B cell (primary cell): ENCODE measurements at regions not wholly inside any gene's neighbourhood (a gene's known extent, or its start where the extent isn't known, plus 50 kb on each side); places are given as distances from the start of the nearest gene placed in this dataset.

Experiments used
- ATAC-seq: fragments of 200-7000 bp; cut with Tn5 transposase; one replicate; pipeline ENCODE4 v1.10.0; 2021; ENCODE audit warnings: low read depth, mild to moderate bottlenecking, moderate number of reproducible peaks, moderate library complexity
- CTCF ChIA-PET: fragments of 350-600 bp; sonication (Branson Sonifier 250); formaldehyde crosslinking; loops from one replicate; lab custom pipeline; 2021; ENCODE audit warnings: antibody characterized with exemption, inconsistent platforms; lab: Charles Lee
- POLR2A ChIA-PET: fragments of 350-600 bp; sonication (Branson Sonifier 250); formaldehyde crosslinking; loops from one replicate; lab custom pipeline; 2021; ENCODE audit warnings: antibody characterized with exemption; lab: Charles Lee
- DNase-seq: peaks from one replicate; pipeline ENCODE4 v3.0.0; 2013
- H2AFZ ChIP-seq: 2 replicates; pipeline ENCODE4 v1.6.1; 2012; ENCODE audit warnings: mild to moderate bottlenecking, low read depth, low read length; ENCODE audit not compliant: insufficient read depth, poor library complexity, severe bottlenecking
- H3K27ac ChIP-seq, 2 donors: 1 replicate in 1 of 2; 2 replicates in 1 of 2; pipeline ENCODE4 v1.5.1; 2012 to 2013; ENCODE audit warnings: low read length in 2 of 2, mild to moderate bottlenecking in 2 of 2, moderate library complexity in 1 of 2
- H3K27me3 ChIP-seq, 4 experiments: fragments of 200-600 bp in 1 of 4; sonication (generic) in 1 of 4; replicated peaks in 1 of 4; 1 replicate in 2 of 4; 2 replicates in 2 of 4; pipeline versions ENCODE4 v1.6.1 to v1.7.0; 2013 to 2016; ENCODE audit warnings: low read length in 3 of 4, mild to moderate bottlenecking in 2 of 4, mixed read lengths in 1 of 4, moderate library complexity in 1 of 4; ENCODE audit not compliant: insufficient read depth in 4 of 4, control insufficient read depth in 3 of 4; ENCODE audit errors: control extremely low read depth in 1 of 4
- H3K36me3 ChIP-seq, 2 experiments: replicated peaks in 1 of 2; 1 replicate in 1 of 2; 2 replicates in 1 of 2; pipeline versions ENCODE4 v1.6.1 to v1.7.1; 2013; ENCODE audit warnings: low read length in 1 of 2; ENCODE audit not compliant: insufficient read depth in 2 of 2, control insufficient read depth in 1 of 2; ENCODE audit errors: control extremely low read depth in 1 of 2, extremely low read depth in 1 of 2
- H3K4me1 ChIP-seq, 2 donors: fragments of 200-600 bp in 1 of 2; sonication (generic) in 1 of 2; 1 replicate in 1 of 2; 2 replicates in 1 of 2; pipeline versions ENCODE4 v1.5.1 to v1.6.1; 2013 to 2017; ENCODE audit warnings: low read length in 2 of 2; ENCODE audit not compliant: control insufficient read depth in 2 of 2, insufficient read depth in 2 of 2
- H3K4me2 ChIP-seq: replicated peaks from 2 replicates; pipeline ENCODE3; 2012; ENCODE audit warnings: mild to moderate bottlenecking, low read depth, low read length; ENCODE audit not compliant: poor library complexity, severe bottlenecking
- H3K4me3 ChIP-seq, 5 experiments: fragments of 200-600 bp in 1 of 5; sonication (generic) in 1 of 5; 1 replicate in 3 of 5; 2 replicates in 2 of 5; pipeline versions ENCODE4 v1.5.1 to v1.7.0; 2011 to 2016; ENCODE audit warnings: low read length in 4 of 5, mild to moderate bottlenecking in 4 of 5, low read depth in 2 of 5, control low read depth in 1 of 5, moderate library complexity in 1 of 5; ENCODE audit not compliant: insufficient read depth in 1 of 5; ENCODE audit errors: control extremely low read depth in 1 of 5, extremely low read depth in 1 of 5
- H3K79me2 ChIP-seq: fragments of 200-600 bp; sonication (generic); one replicate; pipeline ENCODE4 v1.6.0; 2016; ENCODE audit warnings: low read length; ENCODE audit not compliant: control insufficient read depth, insufficient read depth
- H3K9ac ChIP-seq: fragments of 200-600 bp; sonication (generic); 2 replicates; pipeline ENCODE4 v1.6.1; 2017; ENCODE audit warnings: mild to moderate bottlenecking, low read length, moderate library complexity
- H3K9me3 ChIP-seq, 3 donors: one replicate each; pipeline versions ENCODE4 v1.6.1 to v1.7.1; 2013; ENCODE audit warnings: low read length in 2 of 3; ENCODE audit not compliant: control insufficient read depth in 2 of 3, insufficient read depth in 1 of 3; ENCODE audit errors: control extremely low read depth in 1 of 3
- H4K20me1 ChIP-seq: 2 replicates; pipeline ENCODE4 v1.6.0; 2012; ENCODE audit warnings: mild to moderate bottlenecking, low read length; ENCODE audit not compliant: insufficient read depth, control insufficient read depth, poor library complexity, severe bottlenecking
- H3K27ac Mint-ChIP-seq: one replicate; pipeline ENCODE4 v1.8.0; 2021; ENCODE audit warnings: mixed read lengths
- H3K27me3 Mint-ChIP-seq: one replicate; pipeline ENCODE4 v1.8.0; 2021; ENCODE audit warnings: mixed read lengths
- H3K4me1 Mint-ChIP-seq: one replicate; pipeline ENCODE4 v1.8.0; 2021; ENCODE audit warnings: mixed read lengths
- H3K4me3 Mint-ChIP-seq: one replicate; pipeline ENCODE4 v1.8.0; 2021; ENCODE audit warnings: mixed read lengths
- H3K9me3 Mint-ChIP-seq: one replicate; pipeline ENCODE4 v1.8.0; 2022; ENCODE audit warnings: mixed read lengths; ENCODE audit not compliant: insufficient read depth
- EZH2 ChIP-seq: IDR thresholded peaks from 2 replicates; pipeline ENCODE4 v1.6.1; 2012; ENCODE audit warnings: borderline replicate concordance, low read depth, mild to moderate bottlenecking, moderate library complexity, low read length; ENCODE audit not compliant: insufficient read depth, poor library complexity, severe bottlenecking
- WGBS: methylation state at CpG from one replicate; pipeline ENCODE4 v1.1.5; 2013; ENCODE audit warnings: missing lambda C conversion rate; ENCODE audit not compliant: insufficient coverage; 5-methylcytosine and 5-hydroxymethylcytosine counted together
- intact Hi-C: fragments of 100-400 bp; cut with micrococcal nuclease; formaldehyde crosslinking; loops from one replicate; pipeline ENCODE4 v1.10.0; 2022
- TF ChIP-seq, protein P1 (sequence below): fragments of 200-600 bp; IDR thresholded peaks from one replicate; pipeline ENCODE4 v1.8.0; 2022; ENCODE audit warnings: antibody characterized with exemption, mild to moderate bottlenecking

DNA sequence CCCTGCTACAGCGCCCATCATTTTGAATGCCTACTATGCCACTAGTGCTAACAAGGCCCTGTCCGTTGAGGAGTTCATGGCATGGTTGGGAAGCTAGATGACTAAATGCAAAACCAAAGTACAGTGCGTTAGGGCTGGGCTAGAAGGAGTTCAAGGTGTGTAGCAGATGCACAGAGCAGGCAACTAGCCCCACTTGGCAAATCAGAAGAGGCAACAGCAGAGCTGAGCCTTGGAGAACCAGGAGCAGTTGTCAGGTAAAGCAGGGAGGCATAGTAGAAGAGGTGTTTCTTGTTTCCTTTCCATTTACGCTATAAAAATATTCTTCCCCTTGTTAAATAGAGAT lies 146.6 kb upstream of the CPEB2 start:
- Mint-ChIP-seq H3K9me3 (no peaks in the 10 kb centered on the region), H3K4me1 (no peaks in the 10 kb centered on the region), H3K27me3 (peaks cover 6% of the 10 kb centered on the region), H3K4me3 (no peak overlapping the region), H3K27ac (no peak overlapping the region)
- DNase-seq, result no peak
- no peak overlapping the region for H3K4me2 ChIP-seq
- H3K27ac ChIP-seq, result no peak overlapping the region
- ATAC-seq, result no peak
- ChIA-PET CTCF (no interaction called here), POLR2A (no interaction called here)
- H3K36me3 ChIP-seq, result no peaks in the 10 kb centered on the region
- H3K9ac ChIP-seq, result no peak overlapping the region
- intact Hi-C loops, result no loop called here
- no peaks in the 10 kb centered on the region for H3K79me2 ChIP-seq
- TF ChIP-seq EZH2, result no peak
- TF ChIP-seq, protein P1, sequence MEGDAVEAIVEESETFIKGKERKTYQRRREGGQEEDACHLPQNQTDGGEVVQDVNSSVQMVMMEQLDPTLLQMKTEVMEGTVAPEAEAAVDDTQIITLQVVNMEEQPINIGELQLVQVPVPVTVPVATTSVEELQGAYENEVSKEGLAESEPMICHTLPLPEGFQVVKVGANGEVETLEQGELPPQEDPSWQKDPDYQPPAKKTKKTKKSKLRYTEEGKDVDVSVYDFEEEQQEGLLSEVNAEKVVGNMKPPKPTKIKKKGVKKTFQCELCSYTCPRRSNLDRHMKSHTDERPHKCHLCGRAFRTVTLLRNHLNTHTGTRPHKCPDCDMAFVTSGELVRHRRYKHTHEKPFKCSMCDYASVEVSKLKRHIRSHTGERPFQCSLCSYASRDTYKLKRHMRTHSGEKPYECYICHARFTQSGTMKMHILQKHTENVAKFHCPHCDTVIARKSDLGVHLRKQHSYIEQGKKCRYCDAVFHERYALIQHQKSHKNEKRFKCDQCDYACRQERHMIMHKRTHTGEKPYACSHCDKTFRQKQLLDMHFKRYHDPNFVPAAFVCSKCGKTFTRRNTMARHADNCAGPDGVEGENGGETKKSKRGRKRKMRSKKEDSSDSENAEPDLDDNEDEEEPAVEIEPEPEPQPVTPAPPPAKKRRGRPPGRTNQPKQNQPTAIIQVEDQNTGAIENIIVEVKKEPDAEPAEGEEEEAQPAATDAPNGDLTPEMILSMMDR, result no peak
- no peaks in the 10 kb centered on the region for H3K4me1 ChIP-seq
- H3K4me3 ChIP-seq, result no peak overlapping the region
- H4K20me1 ChIP-seq, result no peaks in the 10 kb centered on the region
- peaks cover 0 to 3% (median 0%) of the 10 kb centered on the region in 4 experiments for H3K27me3 ChIP-seq
- WGBS, result 94% methylated on average over 3 of the region's 4 CpGs
- H2AFZ ChIP-seq, result no peak overlapping the region
- no peaks in the 10 kb centered on the region for H3K9me3 ChIP-seq

DNA sequence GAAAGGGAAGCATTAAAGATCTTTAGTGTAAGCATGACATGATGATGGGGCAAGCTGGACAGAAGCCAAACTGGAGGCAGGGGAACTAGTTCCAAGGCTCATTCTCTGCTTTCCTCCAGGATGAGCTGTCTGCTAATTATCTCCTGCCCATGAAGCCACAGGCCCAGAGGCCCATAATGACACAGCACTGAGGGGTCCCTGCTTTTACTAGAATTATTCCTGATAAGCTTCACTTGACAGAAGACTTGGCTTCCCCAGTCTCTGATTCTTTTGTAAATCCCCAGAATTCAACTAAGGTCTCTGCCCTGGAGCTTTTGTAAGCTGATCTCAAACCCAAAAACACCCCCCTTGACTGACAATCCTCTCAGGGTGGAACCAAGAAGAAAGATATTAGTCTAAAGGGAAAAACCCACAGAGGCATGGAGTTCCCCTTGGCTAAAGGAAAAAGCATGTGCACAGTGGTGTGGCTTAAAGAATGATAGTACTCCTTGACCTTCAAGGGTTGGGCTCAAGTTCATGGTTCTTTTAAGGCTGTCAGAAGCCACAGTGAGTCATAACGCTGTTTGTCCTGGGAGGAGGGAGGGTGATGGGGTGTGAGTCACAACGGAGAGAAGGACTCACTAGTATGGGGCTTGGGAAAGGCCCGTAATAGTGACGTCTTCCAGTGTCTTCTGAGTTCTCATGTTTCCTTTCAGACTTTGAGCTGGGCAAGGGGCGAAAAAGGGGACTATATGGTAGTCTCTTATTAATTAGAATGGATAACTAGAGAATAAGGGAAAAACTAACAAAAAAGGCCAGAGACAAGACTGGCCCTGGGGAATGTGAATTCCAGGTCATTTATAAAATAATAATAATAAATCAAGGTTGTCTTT lies 146.0 kb upstream of the CPEB2 start:
- Histone ChIP-seq H2AFZ (no peak overlapping the region), H3K4me3 (no peak overlapping the region), H3K36me3 (no peaks in the 10 kb centered on the region), H3K79me2 (no peaks in the 10 kb centered on the region), H3K4me1 (no peaks in the 10 kb centered on the region), H3K9ac (no peak overlapping the region), H3K4me2 (no peak overlapping the region), H4K20me1 (no peaks in the 10 kb centered on the region), H3K9me3 (no peaks in the 10 kb centered on the region), H3K27ac (no peak overlapping the region), H3K27me3 (peaks cover 0 to 3% (median 0%) of the 10 kb centered on the region in 4 experiments)
- CTCF ChIA-PET, result no interaction called here
- POLR2A ChIA-PET, result no interaction called here
- intact Hi-C loops, result no loop called here
- Mint-ChIP-seq H3K27me3 (peaks cover 6% of the 10 kb centered on the region), H3K27ac (no peak overlapping the region), H3K4me1 (no peaks in the 10 kb centered on the region), H3K4me3 (no peak overlapping the region), H3K9me3 (no peaks in the 10 kb centered on the region)
- WGBS, result 49% methylated on average over 5 of the region's 5 CpGs
- TF ChIP-seq, protein P1, result no peak
- no peak for TF ChIP-seq EZH2
- peak; percentile 21 for ATAC-seq
- no peak for DNase-seq
